Testis (tissue), 2 donors: ENCODE measurements at regions not wholly inside any gene's neighbourhood (a gene's known extent, or its start where the extent isn't known, plus 50 kb on each side); places are given as distances from the start of the nearest gene placed in this dataset.

Experiments
- DNase-seq: peaks from one replicate; pipeline ENCODE4 v3.0.0-alpha.2; 2019
- H3K27ac ChIP-seq, 2 donors: fragments of 200-600 bp; sonication (generic); one replicate each; pipeline ENCODE4 v1.5.1; 2019
- H3K27me3 ChIP-seq: fragments of 200-600 bp; sonication (generic); one replicate; pipeline ENCODE4 v1.5.1; 2019
- H3K36me3 ChIP-seq: fragments of 200-600 bp; sonication (generic); one replicate; pipeline ENCODE4 v1.5.1; 2017; ENCODE audit warnings: low read depth; ENCODE audit errors: missing control alignments
- H3K4me1 ChIP-seq: fragments of 200-600 bp; sonication (generic); one replicate; pipeline ENCODE4 v1.5.1; 2019
- H3K4me3 ChIP-seq, 2 donors: fragments of 200-600 bp; sonication (generic); one replicate each; pipeline ENCODE4 v1.5.1; 2017 to 2019
- H3K9me3 ChIP-seq: fragments of 200-600 bp; sonication (generic); one replicate; pipeline ENCODE4 v1.5.1; 2017
- CTCF ChIP-seq, 3 experiments: fragments of 450-650 bp in 2 of 3; fragments of 200-600 bp in 1 of 3; sonication (generic) in 1 of 3; IDR thresholded peaks; one replicate each; pipeline ENCODE4 v1.5.1; 2016 to 2019; ENCODE audit warnings: antibody characterized with exemption in 3 of 3, mild to moderate bottlenecking in 2 of 3, moderate library complexity in 1 of 3
- POLR2A ChIP-seq: fragments of 450-650 bp; IDR thresholded peaks from one replicate; pipeline ENCODE4 v1.6.1; 2017; ENCODE audit warnings: antibody characterized with exemption, mild to moderate bottlenecking, moderate library complexity
- WGBS, 2 donors: methylation state at CpG; one replicate each; pipeline ENCODE4 v1.1.5; 2018; 5-methylcytosine and 5-hydroxymethylcytosine counted together
- intact Hi-C: fragments of 100-400 bp; cut with DNase I; formaldehyde crosslinking; loops from one replicate; pipeline ENCODE4 v1.15.1; 2023; ENCODE audit warnings: low total_unique reads

- Histone ChIP-seq H3K27me3 (no peaks in the 10 kb centered on the region), H3K27ac (peak overlapping the region; percentile 61 to 91), H3K4me3 (no peak overlapping the region), H3K9me3 (no peaks in the 10 kb centered on the region), H3K36me3 (no peaks in the 10 kb centered on the region), H3K4me1 (peaks cover 38% of the 10 kb centered on the region)
- 36 to 39% methylated on average over 17 of the region's 17 CpGs for WGBS, 2 donors
- intact Hi-C loops, result loop anchor here (5.0 kb wide), 1 partner anchor 33 kb away; no protein-coding TSS in a partner anchor
- TF ChIP-seq CTCF (IDR thresholded peaks at IDR 0.05) (no peak), POLR2A (no peak)
- DNase-seq, result peak; percentile 84
These were observed 101.2 kb downstream of the MCFD2 start for GRCh38 chr2:46814160-46814961.

- 74 to 91% methylated on average over 4 of the region's 4 CpGs for WGBS, 2 donors
- Histone ChIP-seq H3K4me1 (peaks cover 38% of the 10 kb centered on the region), H3K27ac (peak overlapping the region; percentile 61 to 91), H3K4me3 (no peak overlapping the region), H3K27me3 (no peaks in the 10 kb centered on the region), H3K36me3 (no peaks in the 10 kb centered on the region), H3K9me3 (no peaks in the 10 kb centered on the region)
- TF ChIP-seq POLR2A, result no peak
- TF ChIP-seq CTCF (IDR thresholded peaks at IDR 0.05), result no peak
- DNase-seq, result no peak
- intact Hi-C loops, result loop anchor here (5.0 kb wide), 1 partner anchor 34 kb away; no protein-coding TSS in a partner anchor
These were observed 101.9 kb downstream of the MCFD2 start for GRCh38 chr2:46813680-46814079.

- peak; percentile 35 for DNase-seq
- peaks cover 34% of the 10 kb centered on the region for H3K4me1 ChIP-seq
- TF ChIP-seq CTCF (IDR thresholded peaks at IDR 0.05) (no peak), POLR2A (no peak)
- H3K36me3 ChIP-seq, result no peaks in the 10 kb centered on the region
- WGBS, 2 donors, result 68 to 91% methylated on average over 4 to 6 of the region's 6 CpGs
- H3K27ac ChIP-seq, result no peak overlapping the region
- H3K4me3 ChIP-seq, result no peak overlapping the region
- no peaks in the 10 kb centered on the region for H3K27me3 ChIP-seq
- intact Hi-C loops, result loop anchor here (5.0 kb wide), 1 partner anchor 34 kb away; no protein-coding TSS in a partner anchor
- H3K9me3 ChIP-seq, result no peaks in the 10 kb centered on the region
These were observed 102.6 kb downstream of the MCFD2 start for GRCh38 chr2:46813020-46813415.
